ENCODE measurements at regions not wholly inside any gene's neighbourhood (a gene's known extent, or its start where the extent isn't known, plus 50 kb on each side); places are given as distances from the start of the nearest gene placed in this dataset.

- TF ChIP-seq CTCF (IDR thresholded peaks at IDR 0.05) (no peak), ATF3 (CRISPR knock-in tag; conservative IDR thresholded peaks at IDR 0.05) (no peak), FOXJ3 (CRISPR knock-in tag; IDR thresholded peaks at IDR 0.05; ENCODE audit: borderline replicate concordance) (no peak), E2F4 (CRISPR knock-in tag; IDR thresholded peaks at IDR 0.05; ENCODE audit: borderline replicate concordance, low read depth) (no peak)
Observed at GRCh38 chr9:18018661-18019060, 439.8 kb downstream of the SH3GL2 start.

Measured in WTC11 (cell line).